ENCODE measurements at regions not wholly inside any gene's neighbourhood (a gene's known extent, or its start where the extent isn't known, plus 50 kb on each side); places are given as distances from the start of the nearest gene placed in this dataset.

- DNase-seq: no peak
These were observed 693.1 kb upstream of the SLC10A2 start for GRCh38 chr13:103759361-103759760.

GRCh38 chr13:103758222-103758621 lies 692.0 kb upstream of the SLC10A2 start:
- DNase-seq: no peak

GRCh38 chr13:103757361-103757760 lies 691.1 kb upstream of the SLC10A2 start:
- no peak for DNase-seq

GRCh38 chr13:103754783-103755182 lies 688.6 kb upstream of the SLC10A2 start:
- DNase-seq: no peak

GRCh38 chr13:103734837-103735236 lies 668.6 kb upstream of the SLC10A2 start:
- no peak for DNase-seq

GRCh38 chr13:103731959-103732358 lies 665.7 kb upstream of the SLC10A2 start:
- no peak for DNase-seq

GRCh38 chr13:103730407-103730806 lies 664.2 kb upstream of the SLC10A2 start:
- DNase-seq: no peak

GRCh38 chr13:103726808-103727207 lies 660.6 kb upstream of the SLC10A2 start:
- DNase-seq: no peak

GRCh38 chr13:103716718-103717117 lies 650.5 kb upstream of the SLC10A2 start:
- DNase-seq: no peak

GRCh38 chr13:103715335-103715734 lies 649.1 kb upstream of the SLC10A2 start:
- DNase-seq: no peak

GRCh38 chr13:103703246-103703645 lies 637.0 kb upstream of the SLC10A2 start:
- DNase-seq: no peak

- DNase-seq: no peak
These were observed 631.8 kb upstream of the SLC10A2 start for GRCh38 chr13:103698000-103698399.

GRCh38 chr13:103695320-103695719 lies 629.1 kb upstream of the SLC10A2 start:
- no peak for DNase-seq

- no peak for DNase-seq
These were observed 628.3 kb upstream of the SLC10A2 start for GRCh38 chr13:103694471-103694870.

- DNase-seq: no peak
These were observed 627.8 kb upstream of the SLC10A2 start for GRCh38 chr13:103694033-103694432.

GRCh38 chr13:103692442-103692841 lies 626.2 kb upstream of the SLC10A2 start:
- no peak for DNase-seq

GRCh38 chr13:103676329-103676728 lies 610.1 kb upstream of the SLC10A2 start:
- no peak for DNase-seq

- DNase-seq: no peak
These were observed 605.3 kb upstream of the SLC10A2 start for GRCh38 chr13:103671547-103671946.

GRCh38 chr13:103663996-103664395 lies 597.8 kb upstream of the SLC10A2 start:
- DNase-seq: no peak

GRCh38 chr13:103656311-103656710 lies 590.1 kb upstream of the SLC10A2 start:
- DNase-seq: no peak

- peak; percentile 51 for DNase-seq
These were observed 574.4 kb upstream of the SLC10A2 start for GRCh38 chr13:103640606-103641005.

- no peak for DNase-seq
These were observed 573.1 kb upstream of the SLC10A2 start for GRCh38 chr13:103639326-103639725.

GRCh38 chr13:103638706-103639105 lies 572.5 kb upstream of the SLC10A2 start:
- DNase-seq: peak; percentile 5

- DNase-seq: no peak
These were observed 567.8 kb upstream of the SLC10A2 start for GRCh38 chr13:103634066-103634465.

GRCh38 chr13:103625194-103625593 lies 559.0 kb upstream of the SLC10A2 start:
- DNase-seq: peak; percentile 43

GRCh38 chr13:103618151-103618550 lies 551.9 kb upstream of the SLC10A2 start:
- no peak for DNase-seq
